HG03342 (cell line): ENCODE measurements at regions not wholly inside any gene's neighbourhood (a gene's known extent, or its start where the extent isn't known, plus 50 kb on each side); places are given as distances from the start of the nearest gene placed in this dataset.

Experiments used
- ATAC-seq: cut with Tn5 transposase; IDR thresholded peaks from one replicate; pipeline ENCODE4 v1.9.1; 2021; ENCODE audit warnings: mild to moderate bottlenecking, moderate library complexity; ENCODE audit not compliant: unreplicated experiment

DNA sequence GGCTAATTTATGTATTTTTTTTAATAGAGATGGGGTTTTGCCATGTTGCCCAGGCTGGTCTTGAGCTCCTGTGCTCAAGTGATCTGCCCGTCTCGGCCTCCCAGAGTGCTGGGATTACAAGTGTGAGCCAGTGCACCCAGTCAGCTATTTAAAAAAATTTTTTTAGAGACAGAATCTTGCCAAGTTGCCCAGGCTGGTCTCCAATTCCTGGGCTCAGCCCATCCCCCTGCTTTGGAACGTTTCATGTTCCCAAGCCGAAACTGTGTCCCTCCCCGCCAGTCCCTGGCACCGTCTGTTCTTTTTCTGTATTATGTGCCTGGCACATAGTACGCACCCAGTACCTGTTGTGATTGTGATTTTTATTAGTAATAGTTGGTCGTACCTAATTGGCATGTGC lies 63.1 kb upstream of the MGAT5 start:
- no peak for ATAC-seq

DNA sequence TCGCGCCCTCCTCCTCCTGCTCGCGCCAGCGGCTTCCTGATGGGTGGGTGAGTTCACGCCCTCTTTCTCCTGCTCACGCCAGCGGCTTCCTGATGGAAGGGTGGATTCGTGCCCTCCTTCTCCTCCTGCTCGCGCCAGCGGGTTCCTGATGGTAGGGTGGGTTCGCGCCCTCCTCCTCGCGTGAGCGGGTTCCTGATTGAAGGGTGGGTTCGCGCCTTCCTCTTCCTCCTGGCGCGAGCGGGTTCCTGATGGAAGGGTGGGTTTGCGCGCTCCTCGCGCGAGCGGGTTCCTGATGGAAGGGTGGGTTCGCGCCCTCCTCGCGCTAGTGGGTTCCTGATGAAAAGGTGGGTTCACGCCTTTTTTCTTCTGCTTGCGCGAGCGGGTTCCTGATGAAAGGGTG lies 62.0 kb upstream of the MGAT5 start:
- ATAC-seq = no peak

DNA sequence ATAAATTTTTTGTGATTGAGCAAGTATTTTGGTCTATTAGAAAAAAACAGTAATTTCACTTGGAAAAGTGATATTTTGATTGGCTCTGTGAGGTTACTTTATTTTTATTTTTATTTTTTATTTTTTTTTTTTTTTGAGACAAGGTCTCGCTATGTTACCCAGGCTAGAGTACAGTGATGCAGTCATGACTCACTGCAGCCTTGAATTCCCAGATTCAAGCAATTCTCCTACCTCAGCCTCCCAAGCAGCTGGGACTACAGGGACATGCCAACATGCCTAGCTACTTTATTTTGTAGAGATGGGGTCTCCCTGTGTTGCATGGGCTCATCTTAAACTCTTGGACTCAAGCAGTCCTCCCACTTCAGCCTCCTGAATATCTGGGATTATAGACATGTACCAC lies 60.9 kb upstream of the MGAT5 start:
- ATAC-seq = no peak

DNA sequence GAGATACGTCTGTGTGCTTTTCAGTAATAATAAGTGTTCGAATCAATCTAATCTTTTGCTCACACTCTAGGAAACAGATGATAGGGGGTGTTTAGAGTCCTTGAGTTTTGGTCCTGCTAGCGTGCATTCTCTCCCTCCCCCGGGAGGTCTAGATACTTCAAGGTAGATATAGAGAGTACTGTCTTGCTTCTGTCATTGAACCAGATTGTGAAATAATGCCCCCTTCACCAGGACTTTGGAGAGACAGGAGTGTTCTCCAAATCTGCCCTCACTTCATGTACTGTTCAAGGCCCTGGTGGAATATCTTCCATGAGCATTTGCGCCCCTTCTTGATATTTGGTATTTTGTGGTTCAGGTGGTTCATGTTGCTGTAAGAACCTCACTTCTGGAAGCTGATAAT lies 59.4 kb upstream of the MGAT5 start:
- ATAC-seq = no peak

DNA sequence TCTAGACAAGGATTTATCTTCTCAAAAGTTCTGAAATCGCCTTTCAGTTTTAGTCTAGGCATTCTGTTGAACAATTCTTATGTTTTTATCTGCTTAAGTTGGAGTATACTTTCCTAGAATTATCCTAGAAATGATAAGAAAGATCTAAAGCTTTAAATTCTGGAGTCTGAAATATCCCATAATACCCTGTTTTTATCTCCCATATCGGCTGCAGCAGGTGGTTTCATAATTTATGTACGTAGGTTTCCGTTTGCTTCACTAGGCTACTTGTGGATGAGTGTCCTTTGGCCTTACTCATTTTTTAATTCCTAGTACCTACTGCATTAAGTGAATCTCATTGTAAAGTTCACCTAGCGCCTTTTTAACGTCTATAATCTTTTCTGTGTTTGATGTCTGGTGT lies 58.5 kb upstream of the MGAT5 start:
- ATAC-seq = no peak

DNA sequence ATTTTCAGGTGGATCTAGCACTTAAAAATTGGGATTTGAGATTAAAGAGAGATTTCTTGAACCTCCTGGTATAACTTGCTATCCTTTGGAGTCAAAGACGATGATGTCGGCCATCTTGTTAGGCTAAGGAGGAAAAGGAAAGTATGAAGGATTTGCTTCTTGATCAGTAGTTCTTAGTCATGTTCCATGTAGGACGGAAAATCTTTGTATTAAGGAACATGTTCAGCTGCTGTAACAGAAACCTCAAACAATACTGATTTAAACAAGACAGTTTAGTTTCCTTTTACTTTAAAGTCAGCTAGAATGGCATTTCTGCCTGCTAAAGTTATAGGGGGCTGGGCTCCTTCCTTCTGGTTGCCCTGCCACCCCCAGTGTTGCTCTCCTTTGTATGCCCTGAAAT lies 56.4 kb upstream of the MGAT5 start:
- ATAC-seq = no peak

DNA sequence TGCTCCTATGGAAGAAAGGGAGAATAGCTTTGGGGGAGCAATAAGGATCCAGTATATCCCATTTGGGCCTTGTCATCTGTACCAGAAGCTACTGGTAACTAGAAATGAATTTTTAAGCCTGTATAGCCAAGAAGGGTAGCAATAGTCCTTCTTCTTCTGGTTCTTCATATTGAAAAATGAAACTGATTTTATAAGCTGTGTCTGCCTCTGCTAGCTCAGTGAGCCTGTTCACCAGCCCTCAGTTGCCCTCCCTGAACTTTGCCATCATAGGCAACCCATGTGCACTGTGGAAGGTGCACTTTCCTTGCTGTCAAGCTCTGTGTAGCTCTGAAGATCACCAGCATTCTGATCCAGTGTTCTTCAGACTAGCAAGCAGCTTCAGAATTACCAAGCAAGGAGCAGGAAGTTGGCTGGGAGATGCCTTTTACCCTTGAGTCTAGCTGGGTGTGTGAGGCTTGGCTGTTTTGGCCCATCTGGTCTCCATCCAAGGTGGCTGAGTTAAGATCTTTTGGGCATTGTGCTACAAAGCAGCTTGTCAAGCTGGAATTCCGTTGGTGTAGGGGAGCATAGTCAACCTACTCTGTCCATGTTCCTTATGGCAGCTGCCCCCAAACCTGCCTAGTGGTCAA lies 55.8 kb upstream of the MGAT5 start:
- ATAC-seq = no peak

DNA sequence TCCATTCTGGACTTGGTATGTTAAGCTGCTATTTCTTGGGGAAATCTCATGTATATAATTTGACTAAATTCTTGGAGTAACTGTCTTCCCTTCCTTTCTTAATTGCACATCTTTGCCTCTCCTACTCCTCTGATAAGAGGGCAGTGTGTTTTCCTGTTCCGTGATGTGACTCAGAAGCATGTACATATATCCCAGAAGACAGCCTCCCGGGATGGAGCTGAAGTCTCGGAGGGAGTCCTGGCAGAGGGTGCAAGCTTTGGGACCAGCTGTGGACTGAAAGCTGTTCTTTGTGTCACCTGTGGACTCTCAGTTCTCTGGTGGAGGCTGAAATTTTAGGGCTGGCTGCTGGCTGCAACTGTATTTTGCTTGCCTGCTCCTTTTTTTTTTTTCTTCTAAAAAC lies 54.7 kb upstream of the MGAT5 start:
- ATAC-seq = no peak

DNA sequence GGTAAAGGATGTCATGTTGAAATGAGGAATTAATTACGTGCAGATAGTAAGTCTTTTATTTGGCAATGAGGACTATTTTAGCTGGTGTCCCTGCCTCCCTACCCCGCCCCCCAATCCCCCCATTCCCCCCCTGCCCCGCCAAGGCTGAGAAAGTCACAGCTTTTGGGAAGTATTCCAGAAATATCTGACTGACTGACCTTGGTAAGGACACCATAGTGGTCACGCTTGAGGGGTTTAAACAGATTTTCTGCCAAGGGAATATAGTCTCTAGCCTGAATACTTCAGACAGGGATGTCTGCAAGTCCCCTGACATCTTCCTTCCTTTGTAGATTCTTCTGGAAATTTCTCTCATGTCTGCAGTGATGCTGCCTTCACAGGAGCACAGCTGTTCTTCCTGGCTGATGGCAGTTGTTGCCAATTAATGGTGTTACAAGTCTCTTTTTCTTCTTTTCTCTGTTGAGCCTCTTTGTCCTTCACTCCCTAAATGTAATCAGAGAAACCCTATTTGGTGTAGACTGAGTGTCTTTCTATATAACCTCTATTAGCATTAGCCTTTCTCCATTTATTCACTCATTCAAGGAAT lies 53.7 kb upstream of the MGAT5 start:
- no peak for ATAC-seq

DNA sequence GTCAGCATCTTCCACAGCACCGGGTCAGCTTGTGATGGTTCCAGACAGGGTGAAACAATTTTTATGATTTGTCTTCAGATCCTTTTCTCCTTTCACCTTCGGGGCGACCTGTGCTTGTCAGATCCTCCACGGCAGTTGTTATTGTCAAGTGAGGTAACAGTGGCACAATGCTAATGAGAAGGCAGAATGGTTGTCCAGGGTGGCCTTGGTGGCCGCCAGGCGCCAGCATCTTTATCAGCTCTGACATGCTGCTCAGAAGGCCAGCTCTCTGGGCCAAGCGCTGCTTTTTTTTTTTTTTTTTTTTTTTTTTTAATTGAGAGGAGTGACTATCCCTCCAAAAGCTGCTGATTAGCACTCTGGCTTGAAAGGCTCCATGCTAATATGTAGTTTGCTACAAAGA lies 52.3 kb upstream of the MGAT5 start:
- ATAC-seq = no peak

DNA sequence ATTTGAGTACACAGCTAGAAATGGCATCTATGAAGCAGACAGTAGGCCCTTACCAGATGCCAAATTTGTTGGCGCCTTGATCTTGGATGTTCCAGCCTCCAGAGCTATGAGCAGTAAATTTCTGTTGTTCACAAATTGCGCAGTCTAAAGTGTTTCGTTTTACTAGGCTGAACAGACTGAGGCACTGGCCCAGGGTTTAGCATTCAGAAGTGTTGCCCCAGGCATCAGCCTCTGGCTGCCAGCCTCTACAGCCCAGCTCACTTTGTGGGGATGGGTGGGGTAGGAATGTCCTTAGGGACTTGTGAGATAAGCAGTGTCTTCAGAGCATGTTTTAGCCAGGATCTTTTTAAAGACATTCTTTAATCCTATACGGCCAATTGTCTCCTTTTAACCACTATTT lies 51.5 kb upstream of the MGAT5 start:
- no peak for ATAC-seq

DNA sequence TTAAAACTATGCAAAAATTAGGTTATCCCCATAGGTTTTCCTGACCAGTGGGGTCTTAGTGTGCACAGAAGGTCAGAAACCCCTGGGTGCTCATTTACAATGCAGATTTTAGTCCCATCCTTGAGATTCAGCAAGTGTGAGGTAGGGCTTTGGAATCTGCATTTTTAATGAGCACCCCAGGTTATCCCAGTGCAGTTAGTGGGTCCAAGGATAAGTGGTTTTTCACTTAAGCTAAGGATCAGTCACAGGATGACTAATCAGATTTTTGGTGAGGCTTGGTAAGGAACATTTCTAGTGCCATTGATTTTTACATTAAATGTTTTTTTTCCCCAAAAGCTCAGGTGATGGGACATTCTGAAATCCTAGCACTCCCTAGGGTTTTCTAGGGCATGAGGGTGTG lies 50.7 kb upstream of the MGAT5 start:
- no peak for ATAC-seq
